DND-41 (cell line): ENCODE measurements at regions not wholly inside any gene's neighbourhood (a gene's known extent, or its start where the extent isn't known, plus 50 kb on each side); places are given as distances from the start of the nearest gene placed in this dataset.

Source experiments
- CTCF ChIP-seq: IDR thresholded peaks from 2 replicates; pipeline ENCODE4 v1.5.1; 2012; ENCODE audit warnings: borderline replicate concordance, low read length, moderate library complexity, mild to moderate bottlenecking; ENCODE audit not compliant: poor library complexity, severe bottlenecking; ENCODE audit errors: extremely low read depth
- EZH2 ChIP-seq: IDR thresholded peaks from 3 replicates; pipeline ENCODE4 v1.6.1; 2012; ENCODE audit warnings: borderline replicate concordance, low read depth, mild to moderate bottlenecking, moderate library complexity, low read length, inconsistent platforms; ENCODE audit not compliant: severe bottlenecking

- TF ChIP-seq CTCF, result no peak
- no peak for TF ChIP-seq EZH2
Observed at GRCh38 chr4:13054420-13054970, 429.6 kb downstream of the RAB28 start.
